ENCODE measurements at regions not wholly inside any gene's neighbourhood (a gene's known extent, or its start where the extent isn't known, plus 50 kb on each side); places are given as distances from the start of the nearest gene placed in this dataset.
A peak's percentile ranks its signal among the peaks of the same experiment; 100 is the strongest.
"Not testable (repeated sequence)": the region's sequence is repeated elsewhere in the genome, so short reads cannot be mapped to it uniquely, and the experiment has no call there.

GRCh38 chr14:87628129-87628528 lies 364.9 kb downstream of the GALC start:
- peak; percentile 78 for DNase-seq

- no peak for DNase-seq
Observed at GRCh38 chr14:87626266-87626665, 366.7 kb downstream of the GALC start.

- DNase-seq: no peak
Observed at GRCh38 chr14:87623616-87624015, 369.4 kb downstream of the GALC start.

GRCh38 chr14:87617079-87617478 lies 375.9 kb downstream of the GALC start:
- no peak for DNase-seq

- DNase-seq: peak; percentile 51
Observed at GRCh38 chr14:87615822-87616679, 376.9 kb downstream of the GALC start.

- DNase-seq: no peak
Observed at GRCh38 chr14:87615047-87615446, 377.9 kb downstream of the GALC start.

- no peak for DNase-seq
Observed at GRCh38 chr14:87613881-87614280, 379.1 kb downstream of the GALC start.

GRCh38 chr14:87607056-87607455 lies 385.9 kb downstream of the GALC start:
- DNase-seq: not testable (repeated sequence)

- no peak for DNase-seq
Observed at GRCh38 chr14:87601036-87601435, 391.9 kb downstream of the GALC start.

- no peak for DNase-seq
Observed at GRCh38 chr14:87600240-87600639, 392.7 kb downstream of the GALC start.

GRCh38 chr14:87581298-87581697 lies 411.7 kb downstream of the GALC start:
- DNase-seq: no peak

GRCh38 chr14:87579036-87579435 lies 413.9 kb downstream of the GALC start:
- no peak for DNase-seq

- no peak for DNase-seq
Observed at GRCh38 chr14:87575378-87575777, 417.6 kb downstream of the GALC start.

GRCh38 chr14:87573591-87573990 lies 419.4 kb downstream of the GALC start:
- DNase-seq: no peak

GRCh38 chr14:87567618-87568295 lies 425.2 kb downstream of the GALC start:
- DNase-seq: no peak

GRCh38 chr14:87566991-87567390 lies 426.0 kb downstream of the GALC start:
- no peak for DNase-seq

GRCh38 chr14:87547536-87547935 lies 445.4 kb downstream of the GALC start:
- DNase-seq: no peak

- DNase-seq: no peak
Observed at GRCh38 chr14:87542288-87542687, 450.7 kb downstream of the GALC start.

GRCh38 chr14:87540339-87540738 lies 452.6 kb downstream of the GALC start:
- DNase-seq: no peak

GRCh38 chr14:87529081-87529480 lies 463.9 kb downstream of the GALC start:
- DNase-seq: no peak

GRCh38 chr14:87526731-87527130 lies 466.3 kb downstream of the GALC start:
- no peak for DNase-seq

GRCh38 chr14:87524011-87524410 lies 469.0 kb downstream of the GALC start:
- no peak for DNase-seq

- no peak for DNase-seq
Observed at GRCh38 chr14:87522575-87522974, 470.4 kb downstream of the GALC start.

GRCh38 chr14:87508333-87508732 lies 484.6 kb downstream of the GALC start:
- DNase-seq: no peak
